Thyroid gland (tissue), 4 donors: ENCODE measurements at regions not wholly inside any gene's neighbourhood (a gene's known extent, or its start where the extent isn't known, plus 50 kb on each side); places are given as distances from the start of the nearest gene placed in this dataset.

ENCODE experiments used
- POLR2A ChIP-seq, 2 donors: fragments of 450-650 bp; IDR thresholded peaks; one replicate each; pipeline ENCODE4 v1.6.1; 2017; ENCODE audit warnings: antibody characterized with exemption in 2 of 2, mild to moderate bottlenecking in 2 of 2, moderate library complexity in 1 of 2
- TF ChIP-seq, protein P1 (sequence below), 6 experiments: fragments of 200-600 bp in 3 of 6; fragments of 450-650 bp in 3 of 6; sonication (generic) in 3 of 6; IDR thresholded peaks; one replicate each; pipeline ENCODE4 v1.5.1; 2016 to 2019; ENCODE audit warnings: antibody characterized with exemption in 6 of 6, mild to moderate bottlenecking in 2 of 6, inconsistent platforms in 1 of 6, moderate library complexity in 1 of 6

DNA sequence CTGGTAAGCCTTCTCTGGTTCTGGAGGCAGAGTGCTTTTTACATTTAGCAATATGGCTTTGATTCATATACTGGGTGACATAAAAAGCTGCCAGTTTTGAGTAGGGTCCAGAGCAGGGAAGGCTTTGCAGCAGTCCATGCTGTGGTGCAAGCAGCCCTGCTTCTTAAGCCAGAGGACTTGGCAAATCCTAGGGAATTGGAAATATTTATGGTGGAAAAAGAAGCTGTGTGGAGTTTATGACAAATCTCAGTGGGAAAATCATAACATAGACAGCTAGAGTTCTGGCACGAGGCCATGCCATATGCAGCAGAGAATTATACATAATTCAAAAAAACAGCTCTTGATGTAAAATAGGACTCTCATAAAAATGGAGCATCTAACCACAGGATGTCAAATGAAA, 536.4 kb downstream of the RASEF start:
- TF ChIP-seq POLR2A (IDR thresholded peaks at IDR 0.05): no peak
- TF ChIP-seq, protein P1, sequence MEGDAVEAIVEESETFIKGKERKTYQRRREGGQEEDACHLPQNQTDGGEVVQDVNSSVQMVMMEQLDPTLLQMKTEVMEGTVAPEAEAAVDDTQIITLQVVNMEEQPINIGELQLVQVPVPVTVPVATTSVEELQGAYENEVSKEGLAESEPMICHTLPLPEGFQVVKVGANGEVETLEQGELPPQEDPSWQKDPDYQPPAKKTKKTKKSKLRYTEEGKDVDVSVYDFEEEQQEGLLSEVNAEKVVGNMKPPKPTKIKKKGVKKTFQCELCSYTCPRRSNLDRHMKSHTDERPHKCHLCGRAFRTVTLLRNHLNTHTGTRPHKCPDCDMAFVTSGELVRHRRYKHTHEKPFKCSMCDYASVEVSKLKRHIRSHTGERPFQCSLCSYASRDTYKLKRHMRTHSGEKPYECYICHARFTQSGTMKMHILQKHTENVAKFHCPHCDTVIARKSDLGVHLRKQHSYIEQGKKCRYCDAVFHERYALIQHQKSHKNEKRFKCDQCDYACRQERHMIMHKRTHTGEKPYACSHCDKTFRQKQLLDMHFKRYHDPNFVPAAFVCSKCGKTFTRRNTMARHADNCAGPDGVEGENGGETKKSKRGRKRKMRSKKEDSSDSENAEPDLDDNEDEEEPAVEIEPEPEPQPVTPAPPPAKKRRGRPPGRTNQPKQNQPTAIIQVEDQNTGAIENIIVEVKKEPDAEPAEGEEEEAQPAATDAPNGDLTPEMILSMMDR (IDR thresholded peaks at IDR 0.05): no peak
